Parathyroid adenoma (tissue), 2 donors: ENCODE measurements at regions not wholly inside any gene's neighbourhood (a gene's known extent, or its start where the extent isn't known, plus 50 kb on each side); places are given as distances from the start of the nearest gene placed in this dataset.
"Not testable (repeated sequence)": the region's sequence is repeated elsewhere in the genome, so short reads cannot be mapped to it uniquely, and the experiment has no call there.

Experiments
- H2AFZ ChIP-seq: fragments of 300-600 bp; sonication (generic); one replicate; pipeline ENCODE4 v1.7.0; 2017; ENCODE audit warnings: antibody characterized with exemption, mild to moderate bottlenecking
- H3K27ac ChIP-seq: fragments of 300-600 bp; sonication (generic); one replicate; pipeline ENCODE4 v1.7.0; 2017
- H3K27me3 ChIP-seq: fragments of 300-600 bp; sonication (generic); one replicate; pipeline ENCODE4 v1.7.0; 2017; ENCODE audit warnings: low read length; ENCODE audit not compliant: control insufficient read depth, insufficient read depth
- H3K36me3 ChIP-seq: fragments of 300-600 bp; sonication (generic); one replicate; pipeline ENCODE4 v1.7.0; 2017; ENCODE audit warnings: low read length; ENCODE audit not compliant: control insufficient read depth, insufficient read depth
- H3K4me1 ChIP-seq: fragments of 300-600 bp; sonication (generic); one replicate; pipeline ENCODE4 v1.7.0; 2017; ENCODE audit warnings: control low read depth
- H3K4me2 ChIP-seq: fragments of 300-600 bp; sonication (generic); one replicate; pipeline ENCODE4 v1.7.0; 2017; ENCODE audit warnings: low read length
- H3K4me3 ChIP-seq: fragments of 300-600 bp; sonication (generic); one replicate; pipeline ENCODE4 v1.7.0; 2017; ENCODE audit warnings: low read depth, low read length
- H3K79me2 ChIP-seq: fragments of 300-600 bp; sonication (generic); one replicate; pipeline ENCODE4 v1.7.0; 2017; ENCODE audit warnings: control low read depth
- H3K9ac ChIP-seq: fragments of 300-600 bp; sonication (generic); one replicate; pipeline ENCODE4 v1.7.0; 2017; ENCODE audit warnings: mild to moderate bottlenecking
- H3K9me3 ChIP-seq: fragments of 300-600 bp; sonication (generic); one replicate; pipeline ENCODE4 v1.7.0; 2017; ENCODE audit warnings: low read length; ENCODE audit not compliant: control insufficient read depth
- CTCF ChIP-seq: fragments of 300-600 bp; sonication (generic); IDR thresholded peaks from one replicate; pipeline ENCODE4 v1.7.0; 2017; ENCODE audit warnings: antibody characterized with exemption, mild to moderate bottlenecking
- donor health status: primary hyperparathyroidism.

GRCh38 chr5:2093859-2094615, 211.3 kb upstream of the IRX4 start:
- Histone ChIP-seq H3K4me1 (no peaks in the 10 kb centered on the region), H3K27me3 (no peaks in the 10 kb centered on the region)

GRCh38 chr5:2091921-2092320, 209.2 kb upstream of the IRX4 start:
- H3K4me2 ChIP-seq: no peak overlapping the region
- no peak overlapping the region for H3K27ac ChIP-seq
- H3K9ac ChIP-seq: no peak overlapping the region
- TF ChIP-seq CTCF: no peak
- no peak overlapping the region for H3K4me3 ChIP-seq
- H2AFZ ChIP-seq: no peak overlapping the region
- no peaks in the 10 kb centered on the region for H3K79me2 ChIP-seq
- no peaks in the 10 kb centered on the region for H3K9me3 ChIP-seq
- H3K36me3 ChIP-seq: no peaks in the 10 kb centered on the region
- H3K4me1 ChIP-seq: no peaks in the 10 kb centered on the region
- no peaks in the 10 kb centered on the region for H3K27me3 ChIP-seq

More at GRCh38 chr5:2093859-2094615, 211.3 kb upstream of the IRX4 start:
- Histone ChIP-seq H2AFZ (no peak overlapping the region), H3K36me3 (no peaks in the 10 kb centered on the region), H3K9ac (no peak overlapping the region), H3K27ac (no peak overlapping the region), H3K9me3 (no peaks in the 10 kb centered on the region), H3K4me2 (no peak overlapping the region), H3K4me3 (no peak overlapping the region), H3K79me2 (no peaks in the 10 kb centered on the region)
- TF ChIP-seq CTCF: no peak

GRCh38 chr5:2087980-2088379, 205.3 kb upstream of the IRX4 start:
- no peak overlapping the region for H3K27ac ChIP-seq
- no peak overlapping the region for H3K4me2 ChIP-seq
- no peaks in the 10 kb centered on the region for H3K9me3 ChIP-seq
- H3K4me1 ChIP-seq: no peaks in the 10 kb centered on the region
- no peak overlapping the region for H3K4me3 ChIP-seq
- no peak overlapping the region for H2AFZ ChIP-seq
- no peaks in the 10 kb centered on the region for H3K36me3 ChIP-seq
- no peaks in the 10 kb centered on the region for H3K79me2 ChIP-seq
- no peaks in the 10 kb centered on the region for H3K27me3 ChIP-seq
- no peak overlapping the region for H3K9ac ChIP-seq
- TF ChIP-seq CTCF: no peak

GRCh38 chr5:2075365-2075764, 192.6 kb upstream of the IRX4 start:
- H3K4me2 ChIP-seq: no peak overlapping the region
- no peaks in the 10 kb centered on the region for H3K9me3 ChIP-seq
- no peaks in the 10 kb centered on the region for H3K4me1 ChIP-seq
- no peaks in the 10 kb centered on the region for H3K36me3 ChIP-seq
- no peak overlapping the region for H2AFZ ChIP-seq
- no peaks in the 10 kb centered on the region for H3K79me2 ChIP-seq
- H3K27ac ChIP-seq: no peak overlapping the region
- no peaks in the 10 kb centered on the region for H3K27me3 ChIP-seq
- TF ChIP-seq CTCF: no peak
- H3K4me3 ChIP-seq: no peak overlapping the region
- no peak overlapping the region for H3K9ac ChIP-seq

- no peaks in the 10 kb centered on the region for H3K9me3 ChIP-seq
- H3K27me3 ChIP-seq: no peaks in the 10 kb centered on the region
- H3K27ac ChIP-seq: no peak overlapping the region
- no peak overlapping the region for H3K9ac ChIP-seq
- TF ChIP-seq CTCF: no peak
- no peaks in the 10 kb centered on the region for H3K79me2 ChIP-seq
- no peak overlapping the region for H3K4me3 ChIP-seq
- H3K36me3 ChIP-seq: no peaks in the 10 kb centered on the region
- no peak overlapping the region for H3K4me2 ChIP-seq
- H3K4me1 ChIP-seq: no peaks in the 10 kb centered on the region
- H2AFZ ChIP-seq: no peak overlapping the region
Measured at GRCh38 chr5:2071562-2071961, 188.8 kb upstream of the IRX4 start.

- not testable (repeated sequence) for H3K27me3 ChIP-seq, H3K4me2 ChIP-seq, H3K27ac ChIP-seq, H3K4me1 ChIP-seq, H3K4me3 ChIP-seq, H2AFZ ChIP-seq, H3K79me2 ChIP-seq, H3K36me3 ChIP-seq, H3K9ac ChIP-seq, H3K9me3 ChIP-seq
Measured at GRCh38 chr5:2070787-2071186, 188.1 kb upstream of the IRX4 start.
